ENCODE measurements at regions not wholly inside any gene's neighbourhood (a gene's known extent, or its start where the extent isn't known, plus 50 kb on each side); places are given as distances from the start of the nearest gene placed in this dataset.

- TF ChIP-seq POLR2A (IDR thresholded peaks at IDR 0.05; ENCODE audit: low read length) (no peak), GATA1 (IDR thresholded peaks at IDR 0.05; ENCODE audit: low read depth, low read length) (no peak)
- no peak for DNase-seq
Observed at GRCh38 chr1:244164511-244164890, 113.4 kb downstream of the ZBTB18 start.

- TF ChIP-seq POLR2A (IDR thresholded peaks at IDR 0.05; ENCODE audit: low read length) (no peak), GATA1 (IDR thresholded peaks at IDR 0.05; ENCODE audit: low read depth, low read length) (no peak)
- no peak for DNase-seq
Observed at GRCh38 chr1:244165021-244165420, 113.9 kb downstream of the ZBTB18 start.

- TF ChIP-seq POLR2A (IDR thresholded peaks at IDR 0.05; ENCODE audit: low read length): no peak
- TF ChIP-seq GATA1 (IDR thresholded peaks at IDR 0.05; ENCODE audit: low read depth, low read length): no peak
- no peak for DNase-seq
Observed at GRCh38 chr1:244165701-244166100, 114.6 kb downstream of the ZBTB18 start.

- TF ChIP-seq POLR2A (IDR thresholded peaks at IDR 0.05; ENCODE audit: low read length) (no peak), GATA1 (IDR thresholded peaks at IDR 0.05; ENCODE audit: low read depth, low read length) (no peak)
- DNase-seq: no peak
Observed at GRCh38 chr1:244171241-244171985, 120.3 kb downstream of the ZBTB18 start.

- DNase-seq: no peak
- TF ChIP-seq POLR2A (IDR thresholded peaks at IDR 0.05; ENCODE audit: low read length) (no peak), GATA1 (IDR thresholded peaks at IDR 0.05; ENCODE audit: low read depth, low read length) (no peak)
Observed at GRCh38 chr1:244173240-244173639, 122.2 kb downstream of the ZBTB18 start.

GRCh38 chr1:244173769-244174168 lies 122.7 kb downstream of the ZBTB18 start:
- no peak for TF ChIP-seq POLR2A (IDR thresholded peaks at IDR 0.05; ENCODE audit: low read length)
- TF ChIP-seq GATA1 (IDR thresholded peaks at IDR 0.05; ENCODE audit: low read depth, low read length): no peak
- DNase-seq: no peak

GRCh38 chr1:244174922-244175521 lies 123.9 kb downstream of the ZBTB18 start:
- TF ChIP-seq POLR2A (IDR thresholded peaks at IDR 0.05; ENCODE audit: low read length) (no peak), GATA1 (IDR thresholded peaks at IDR 0.05; ENCODE audit: low read depth, low read length) (no peak)

GRCh38 chr1:244176201-244176600 lies 125.1 kb downstream of the ZBTB18 start:
- no peak for DNase-seq
- TF ChIP-seq GATA1 (IDR thresholded peaks at IDR 0.05; ENCODE audit: low read depth, low read length): no peak

More at GRCh38 chr1:244174922-244175521, 123.9 kb downstream of the ZBTB18 start:
- no peak for DNase-seq

GRCh38 chr1:244180256-244180655 lies 129.2 kb downstream of the ZBTB18 start:
- TF ChIP-seq GATA1 (IDR thresholded peaks at IDR 0.05; ENCODE audit: low read depth, low read length): no peak
- no peak for TF ChIP-seq POLR2A (IDR thresholded peaks at IDR 0.05; ENCODE audit: low read length)
- DNase-seq: no peak

- no peak for DNase-seq
- TF ChIP-seq POLR2A (IDR thresholded peaks at IDR 0.05; ENCODE audit: low read length) (no peak), GATA1 (IDR thresholded peaks at IDR 0.05; ENCODE audit: low read depth, low read length) (no peak)
Observed at GRCh38 chr1:244181867-244182266, 130.8 kb downstream of the ZBTB18 start.

GRCh38 chr1:244183037-244183436 lies 132.0 kb downstream of the ZBTB18 start:
- no peak for DNase-seq
- TF ChIP-seq POLR2A (IDR thresholded peaks at IDR 0.05; ENCODE audit: low read length) (no peak), GATA1 (IDR thresholded peaks at IDR 0.05; ENCODE audit: low read depth, low read length) (no peak)

GRCh38 chr1:244186372-244186771 lies 135.3 kb downstream of the ZBTB18 start:
- TF ChIP-seq POLR2A (IDR thresholded peaks at IDR 0.05; ENCODE audit: low read length) (no peak), GATA1 (IDR thresholded peaks at IDR 0.05; ENCODE audit: low read depth, low read length) (no peak)
- DNase-seq: no peak

GRCh38 chr1:244187310-244187709 lies 136.2 kb downstream of the ZBTB18 start:
- DNase-seq: no peak
- TF ChIP-seq POLR2A (IDR thresholded peaks at IDR 0.05; ENCODE audit: low read length) (no peak), GATA1 (IDR thresholded peaks at IDR 0.05; ENCODE audit: low read depth, low read length) (no peak)

GRCh38 chr1:244191581-244191980 lies 140.5 kb downstream of the ZBTB18 start:
- TF ChIP-seq POLR2A (IDR thresholded peaks at IDR 0.05; ENCODE audit: low read length) (no peak), GATA1 (IDR thresholded peaks at IDR 0.05; ENCODE audit: low read depth, low read length) (no peak)
- no peak for DNase-seq

- DNase-seq: no peak
- no peak for TF ChIP-seq POLR2A (IDR thresholded peaks at IDR 0.05; ENCODE audit: low read length)
- TF ChIP-seq GATA1 (IDR thresholded peaks at IDR 0.05; ENCODE audit: low read depth, low read length): no peak
Observed at GRCh38 chr1:244192325-244192724, 141.2 kb downstream of the ZBTB18 start.

All from erythroblast (primary cell).